GM10266 (cell line): ENCODE measurements at regions not wholly inside any gene's neighbourhood (a gene's known extent, or its start where the extent isn't known, plus 50 kb on each side); places are given as distances from the start of the nearest gene placed in this dataset.

Experiments
- DNase-seq: peaks from one replicate; pipeline ENCODE4 v3.0.0; 2012; ENCODE audit errors: extremely low spot score
- CTCF ChIP-seq: IDR thresholded peaks from 2 replicates; pipeline ENCODE4 v1.5.1; 2012; ENCODE audit warnings: mild to moderate bottlenecking, low read depth; ENCODE audit not compliant: control insufficient read depth, insufficient read depth; ENCODE audit errors: missing control alignments

GRCh38 chr13:22128441-22129408 lies 457.9 kb downstream of the FGF9 start:
- no peak for TF ChIP-seq CTCF
- no peak for DNase-seq

- TF ChIP-seq CTCF, result no peak
Observed at GRCh38 chr13:22130254-22130653, 459.4 kb downstream of the FGF9 start.

GRCh38 chr13:22134261-22134660 lies 463.4 kb downstream of the FGF9 start:
- DNase-seq, result no peak
- no peak for TF ChIP-seq CTCF

More at GRCh38 chr13:22130254-22130653, 459.4 kb downstream of the FGF9 start:
- no peak for DNase-seq

GRCh38 chr13:22135446-22135845 lies 464.6 kb downstream of the FGF9 start:
- no peak for TF ChIP-seq CTCF
- DNase-seq, result no peak

GRCh38 chr13:22137361-22138050 lies 466.6 kb downstream of the FGF9 start:
- TF ChIP-seq CTCF, result no peak
- DNase-seq, result no peak

GRCh38 chr13:22138947-22139346 lies 468.1 kb downstream of the FGF9 start:
- TF ChIP-seq CTCF, result no peak
- no peak for DNase-seq

GRCh38 chr13:22141716-22142115 lies 470.8 kb downstream of the FGF9 start:
- no peak for DNase-seq
- no peak for TF ChIP-seq CTCF
